ENCODE measurements at regions not wholly inside any gene's neighbourhood (a gene's known extent, or its start where the extent isn't known, plus 50 kb on each side); places are given as distances from the start of the nearest gene placed in this dataset.

DNA sequence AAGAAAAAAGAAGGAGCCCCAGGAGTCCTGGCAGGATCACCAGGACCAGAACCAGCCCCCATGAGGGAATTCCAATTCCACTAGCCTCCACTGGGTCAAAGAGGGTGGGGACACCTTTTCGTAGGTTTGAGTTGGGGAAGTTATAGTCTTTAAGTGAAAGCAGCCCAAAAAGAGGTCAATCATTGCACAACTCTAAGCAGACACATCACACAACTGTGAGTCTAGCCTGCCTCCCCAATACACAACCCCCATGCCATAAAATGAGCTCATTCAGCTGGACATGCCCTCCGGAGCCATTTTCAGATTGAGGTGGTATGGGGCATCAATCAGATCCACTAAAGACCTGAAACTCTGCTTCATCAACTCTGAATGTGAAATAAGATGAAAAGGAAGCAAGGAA lies 179.9 kb downstream of the NPHP4 start:
- DNase-seq (ENCODE audit: low spot score) = no peak

DNA sequence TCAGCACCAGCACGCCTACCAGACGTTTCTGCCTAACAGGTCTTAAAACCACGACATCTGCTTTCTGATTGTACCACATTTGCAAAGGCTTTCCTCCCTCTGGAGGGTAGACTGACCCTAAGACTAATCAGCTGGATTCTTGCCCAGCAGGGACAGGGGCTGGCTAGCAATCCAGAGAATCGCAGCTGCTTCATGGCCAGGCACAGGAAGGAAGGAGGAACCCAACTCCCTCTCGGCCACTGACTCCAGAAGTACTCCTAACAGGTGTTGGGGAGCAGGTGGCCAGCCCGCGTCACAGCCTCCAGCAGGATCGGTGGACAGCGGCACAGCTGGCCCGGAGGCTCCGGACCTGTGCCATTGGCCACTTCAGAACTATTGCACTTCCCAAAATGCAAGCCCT lies 180.8 kb downstream of the NPHP4 start:
- no peak for DNase-seq (ENCODE audit: low spot score)

DNA sequence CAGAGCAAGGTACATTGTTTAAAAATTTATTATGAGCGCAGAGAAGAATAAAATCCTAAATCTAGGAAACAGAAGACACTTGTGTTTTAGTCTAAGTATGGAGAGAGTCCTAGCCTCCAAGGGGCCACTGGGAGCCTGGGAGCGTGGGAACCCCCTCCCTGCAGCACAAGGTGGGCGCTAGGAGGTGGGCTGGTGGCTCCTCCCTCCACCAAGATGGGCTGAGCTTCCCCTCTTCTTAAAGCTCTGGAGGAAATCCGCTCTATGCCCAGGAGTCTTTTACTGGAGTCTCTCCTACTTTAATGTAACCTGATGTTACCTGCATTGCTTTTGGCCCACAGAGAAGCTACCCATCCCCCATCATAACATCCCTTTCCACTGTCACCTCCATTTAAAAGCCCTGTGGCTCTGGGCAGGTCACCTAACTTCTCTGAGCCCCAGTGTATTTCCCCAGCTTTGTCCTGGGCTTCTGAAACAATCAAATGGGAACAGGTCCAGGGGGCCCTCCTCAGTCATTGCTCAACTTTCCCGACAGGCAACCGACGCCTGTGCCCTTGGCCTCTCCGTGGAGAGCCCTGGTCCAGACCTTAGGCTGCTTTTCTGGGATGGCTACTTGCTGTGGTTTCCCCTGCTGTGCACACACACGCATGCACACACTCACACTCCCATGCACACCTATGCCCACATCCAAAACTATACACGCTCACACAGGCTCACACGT lies 181.5 kb downstream of the NPHP4 start:
- no peak for DNase-seq (ENCODE audit: low spot score)

DNA sequence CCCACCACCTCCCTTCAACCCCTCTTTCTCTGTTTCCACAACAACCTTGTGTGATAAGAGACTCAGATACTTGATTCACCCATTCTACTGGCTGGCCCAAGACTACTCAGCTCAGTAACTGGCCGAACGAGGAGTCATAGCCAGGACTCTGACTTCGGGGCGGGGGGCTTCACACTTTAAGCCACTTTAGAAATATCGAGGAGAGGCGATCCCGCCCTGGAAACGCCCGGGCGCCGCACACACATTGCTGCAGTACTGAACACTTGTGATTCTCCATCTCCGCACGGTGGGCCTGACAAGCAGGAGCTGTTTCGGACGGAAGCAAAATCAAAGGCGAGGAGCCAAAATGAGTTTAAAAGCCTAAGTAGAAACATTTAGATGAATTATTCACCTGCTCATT lies 182.1 kb downstream of the NPHP4 start:
- no peak for DNase-seq (ENCODE audit: low spot score)

DNA sequence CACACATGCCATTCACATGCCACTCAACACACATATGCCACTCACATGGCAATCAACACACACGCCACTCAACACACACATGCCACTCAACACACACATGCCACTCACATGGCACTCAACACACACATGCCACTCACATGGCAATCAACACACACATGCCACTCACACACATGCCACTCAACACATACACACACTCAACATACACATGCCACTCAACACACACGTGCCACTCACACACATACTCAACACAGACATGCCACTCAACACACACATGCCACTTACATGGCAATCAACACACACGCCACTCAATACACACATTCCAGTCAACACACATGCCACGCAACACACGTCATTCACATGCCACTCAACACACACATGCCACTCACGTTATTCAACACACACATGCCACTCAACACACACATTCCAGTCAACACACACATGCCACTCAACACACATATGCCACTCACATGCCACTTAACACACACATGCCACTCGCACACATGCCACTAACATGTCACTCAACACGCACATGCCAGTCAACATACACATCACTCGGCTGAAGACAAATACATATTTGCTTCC lies 182.9 kb downstream of the NPHP4 start:
- DNase-seq (ENCODE audit: low spot score) = no peak

DNA sequence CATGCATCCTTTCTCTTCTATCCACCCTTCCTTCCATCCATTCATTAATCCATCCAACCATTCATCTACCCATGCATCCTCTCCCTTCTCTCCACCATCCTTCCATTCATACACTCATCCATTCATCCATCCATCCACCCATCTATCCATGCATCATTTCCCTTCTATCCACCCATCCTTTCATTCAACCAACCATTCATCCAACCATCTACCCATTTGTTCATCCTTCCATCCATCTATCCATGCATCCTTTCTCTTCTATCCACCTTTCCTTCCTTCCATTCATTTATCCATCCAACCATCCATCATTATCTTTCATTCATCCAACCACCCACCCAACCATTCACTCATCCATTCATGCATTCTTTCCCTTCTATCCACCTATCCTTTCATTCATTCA lies 188.4 kb downstream of the NPHP4 start:
- DNase-seq (ENCODE audit: low spot score) = no peak

DNA sequence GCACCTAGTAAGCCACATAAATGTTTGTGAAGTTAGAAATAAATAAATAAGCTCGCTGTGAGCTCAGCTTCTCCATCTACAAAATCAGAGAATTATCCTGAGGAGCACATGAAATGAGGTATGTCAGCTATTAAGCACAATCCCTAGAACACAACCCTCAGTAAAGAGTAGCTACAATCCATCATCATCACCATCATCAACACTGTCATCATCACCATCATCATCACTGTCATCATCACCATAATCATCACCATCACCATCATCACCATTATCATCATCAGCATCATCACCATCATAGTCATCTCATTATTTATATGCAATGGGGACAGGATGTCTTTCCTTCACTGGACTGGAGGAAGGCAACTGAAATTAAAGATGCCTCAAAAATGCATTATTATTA lies 189.6 kb downstream of the NPHP4 start:
- DNase-seq (ENCODE audit: low spot score) = no peak

DNA sequence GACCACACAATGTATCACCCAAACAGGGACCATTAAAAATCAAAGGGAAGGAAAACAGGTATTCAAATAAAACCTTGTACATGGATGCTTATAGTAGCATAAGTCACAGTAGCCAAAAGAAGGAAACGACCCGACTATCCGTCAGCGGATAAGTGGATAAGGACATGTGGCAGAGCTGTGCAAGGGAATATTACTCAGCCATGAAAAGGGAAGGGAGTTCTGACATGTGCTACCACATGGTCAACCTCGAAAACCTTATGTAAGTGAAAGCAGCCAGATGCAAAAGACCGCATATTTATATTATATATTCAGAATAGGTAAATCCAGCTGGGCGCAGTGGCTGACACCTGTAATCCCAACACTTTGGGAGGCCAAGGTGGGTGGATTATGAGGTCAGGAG lies 193.3 kb downstream of the NPHP4 start:
- DNase-seq (ENCODE audit: low spot score) = no peak

DNA sequence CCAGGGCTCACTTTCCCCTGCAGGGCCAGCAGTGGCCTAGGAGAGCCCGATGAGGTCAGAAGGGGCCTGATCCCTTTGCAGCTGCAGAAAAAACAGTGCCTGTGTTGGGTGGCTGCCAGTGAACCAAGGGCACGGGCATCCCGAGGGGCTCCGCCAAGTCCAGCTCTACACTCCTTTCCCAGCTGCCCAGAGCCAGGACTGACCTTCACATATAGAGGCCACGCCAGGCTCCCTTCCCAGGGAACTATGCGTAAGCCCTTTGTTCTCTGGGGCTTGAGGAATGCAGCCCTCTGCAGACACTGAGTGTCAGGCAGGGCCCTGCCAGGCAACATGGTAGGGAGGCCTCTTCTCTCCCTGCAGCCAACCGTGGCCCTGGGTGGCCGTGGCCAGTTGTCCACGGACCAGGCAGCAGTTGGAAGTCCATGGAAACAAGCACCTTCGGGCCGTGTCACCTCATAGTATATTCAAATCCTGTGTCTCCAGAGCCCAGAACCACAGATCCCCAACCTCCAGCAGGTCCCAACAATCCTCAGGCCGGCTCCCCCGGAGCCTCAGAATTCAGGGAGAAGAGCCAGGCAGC lies 194.0 kb downstream of the NPHP4 start:
- no peak for DNase-seq (ENCODE audit: low spot score)

DNA sequence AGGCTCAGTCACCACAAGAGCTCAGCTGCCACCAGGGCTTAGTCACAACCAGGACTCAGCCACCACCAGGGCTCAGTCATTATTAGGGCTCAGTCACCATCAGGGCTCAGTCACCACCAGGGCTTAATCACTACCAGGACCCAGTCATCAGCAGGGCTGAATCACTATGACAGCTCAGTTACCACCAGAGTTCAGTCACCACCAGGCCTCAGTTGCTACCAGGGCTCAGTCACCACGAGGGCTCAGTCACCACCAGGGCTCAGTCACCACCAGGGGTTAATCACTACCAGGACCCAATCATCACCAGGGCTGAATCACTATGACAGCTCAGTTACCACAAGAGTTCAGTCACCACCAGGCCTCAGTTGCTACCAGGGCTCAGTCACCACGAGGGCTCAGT lies 196.2 kb downstream of the NPHP4 start:
- DNase-seq (ENCODE audit: low spot score) = no peak

DNA sequence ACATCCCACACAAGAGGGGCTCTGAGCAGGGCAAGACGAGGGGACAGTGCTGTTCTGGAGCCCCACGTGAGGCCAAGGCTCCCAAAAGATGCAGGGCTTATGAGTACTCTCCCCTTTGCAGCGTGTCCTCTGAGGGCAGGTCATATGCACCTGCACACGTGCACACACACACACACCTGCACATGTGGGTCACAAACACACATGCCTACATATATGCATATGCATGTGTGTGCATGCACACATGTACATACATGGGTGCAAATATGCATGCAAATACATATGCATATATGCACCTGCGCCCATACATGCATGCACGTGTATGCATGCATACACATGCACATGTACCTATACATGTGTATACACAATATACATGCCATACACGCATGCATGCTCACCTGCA lies 197.9 kb downstream of the NPHP4 start:
- DNase-seq (ENCODE audit: low spot score) = no peak

DNA sequence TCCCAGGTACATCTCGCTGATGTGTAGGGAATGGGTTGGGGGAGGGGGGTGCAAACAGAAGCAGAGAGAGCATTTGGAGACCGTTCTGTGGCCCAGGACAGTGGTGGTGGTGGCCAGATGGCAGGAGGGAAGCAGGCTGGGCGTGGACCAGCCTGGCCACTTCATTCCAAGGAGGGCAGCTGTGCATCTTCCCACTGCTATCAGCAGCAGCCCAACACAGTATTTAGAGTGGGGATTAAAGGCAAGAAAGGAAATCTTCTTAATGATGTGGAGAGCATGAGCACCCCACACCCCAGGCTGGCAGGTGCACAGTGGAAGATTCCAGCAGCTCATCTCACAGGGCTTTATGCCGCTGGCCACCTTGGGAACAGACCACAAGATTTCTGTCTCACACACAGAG lies 198.7 kb downstream of the NPHP4 start:
- DNase-seq (ENCODE audit: low spot score) = no peak

DNA sequence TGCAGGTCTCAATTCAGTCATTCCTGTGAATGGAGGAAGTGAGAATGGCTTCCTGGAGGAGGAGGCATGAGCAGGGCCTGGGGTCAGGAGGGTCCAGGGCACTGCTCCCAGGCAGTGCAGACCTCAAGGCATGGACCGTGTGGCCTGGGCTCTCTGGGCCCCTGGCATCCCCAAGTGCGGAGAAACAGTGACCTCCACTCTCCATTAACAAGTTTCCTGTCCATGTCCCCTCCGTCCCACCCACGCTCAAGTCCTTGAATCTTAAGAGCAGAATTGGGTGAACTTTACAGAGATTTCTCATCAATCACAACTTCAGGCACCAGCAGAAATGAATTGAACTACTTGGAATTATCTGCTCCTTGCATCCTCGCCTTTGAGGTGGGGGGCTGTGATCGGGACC lies 211.1 kb downstream of the NPHP4 start:
- no peak for DNase-seq (ENCODE audit: low spot score)

DNA sequence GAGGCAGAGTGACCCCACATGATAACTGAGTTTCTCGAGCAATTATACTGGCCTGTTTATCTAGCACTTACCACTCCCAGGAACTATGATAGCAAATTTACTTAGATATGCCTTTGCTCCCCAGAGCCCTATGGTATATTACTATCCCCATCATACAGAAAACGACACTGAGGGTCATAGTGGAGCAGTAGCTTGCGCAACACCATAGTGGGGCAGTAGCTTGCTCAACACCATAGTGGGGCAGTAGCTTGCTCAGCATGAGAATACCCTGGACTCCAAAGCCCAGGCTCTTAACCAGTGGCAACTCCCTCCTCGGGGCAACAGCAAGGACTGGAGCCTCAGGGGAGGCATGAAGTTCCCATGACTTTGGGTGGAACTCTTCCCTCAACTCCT lies 211.9 kb downstream of the NPHP4 start:
- no peak for DNase-seq (ENCODE audit: low spot score)

DNA sequence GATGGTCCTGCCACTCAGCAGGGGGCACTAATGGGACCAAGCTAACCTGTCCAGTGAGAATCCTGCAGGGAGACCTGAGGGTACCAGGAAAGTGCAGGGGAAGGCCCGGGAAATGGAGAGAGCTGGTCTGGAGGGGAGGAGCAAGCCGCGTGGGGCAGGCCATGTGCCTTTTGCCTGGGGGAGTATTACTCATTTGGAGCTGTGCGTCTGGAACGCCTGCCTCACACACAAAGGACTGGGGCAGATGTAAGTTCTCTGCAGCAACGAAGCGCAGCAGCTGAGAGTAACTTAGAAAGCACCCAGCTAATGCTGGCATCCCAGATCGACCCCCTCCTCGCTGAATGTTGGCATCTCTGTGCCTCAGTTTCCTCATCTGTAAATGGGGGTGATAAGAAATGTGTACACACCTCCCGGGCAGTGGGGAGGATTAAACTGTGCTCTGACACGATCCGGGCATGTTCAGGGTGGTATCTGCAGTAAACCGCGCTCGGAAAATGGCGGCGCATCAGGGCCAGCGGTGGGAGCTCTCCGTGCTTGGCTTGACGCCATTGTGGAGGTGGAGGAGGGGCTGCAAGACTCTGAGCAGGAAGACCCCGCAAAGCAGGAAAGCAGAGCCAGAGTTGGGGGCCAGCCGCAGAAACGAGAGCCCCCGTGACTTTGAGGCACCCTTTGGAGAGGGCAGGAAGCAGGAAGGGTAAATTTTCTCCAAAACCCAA lies 212.5 kb downstream of the NPHP4 start:
- no peak for DNase-seq (ENCODE audit: low spot score)

DNA sequence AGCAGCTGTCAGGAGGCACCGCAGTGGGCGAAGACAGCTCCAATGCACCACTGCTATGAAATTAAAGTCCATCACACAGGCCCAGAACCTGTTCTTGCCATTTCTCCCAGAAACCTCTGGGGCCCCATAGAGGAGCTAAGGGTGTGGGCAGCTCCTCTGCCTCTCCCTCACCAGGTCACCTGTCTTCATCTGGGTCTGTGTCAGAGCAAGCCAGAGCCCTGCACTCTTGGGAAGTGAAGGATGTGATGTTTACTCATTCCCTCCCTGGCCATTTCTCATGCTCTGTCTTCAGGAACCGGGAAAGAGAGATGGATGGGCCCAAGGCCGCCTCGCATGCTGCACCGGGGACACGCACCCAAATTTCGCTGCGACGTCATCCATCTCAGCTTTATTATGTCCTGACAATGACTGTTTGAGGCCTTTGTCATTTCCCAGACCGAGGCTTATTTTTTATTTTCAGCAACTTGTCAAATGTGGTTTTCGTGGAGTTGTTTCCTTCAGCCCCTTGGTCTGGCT lies 216.1 kb downstream of the NPHP4 start:
- DNase-seq (ENCODE audit: low spot score) = no peak

DNA sequence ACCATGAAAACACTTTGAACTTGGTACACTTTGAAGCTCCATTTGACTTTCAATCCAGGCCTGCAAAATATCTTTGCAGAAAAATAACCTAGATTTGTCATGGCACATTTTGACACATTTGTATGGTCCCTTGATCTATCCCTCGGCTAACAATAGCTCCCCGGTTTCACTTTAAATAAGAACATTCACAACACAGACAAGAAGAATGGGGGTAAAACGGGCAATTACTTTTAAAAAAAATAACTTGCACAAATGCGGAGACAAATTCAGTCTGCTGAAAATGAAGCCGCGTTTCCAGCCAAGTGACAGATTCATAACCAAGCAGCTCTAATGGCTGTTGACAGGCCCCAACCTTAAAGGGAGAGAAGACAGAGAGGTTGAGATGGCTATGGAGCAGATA lies 218.2 kb downstream of the NPHP4 start:
- no peak for DNase-seq (ENCODE audit: low spot score)

DNA sequence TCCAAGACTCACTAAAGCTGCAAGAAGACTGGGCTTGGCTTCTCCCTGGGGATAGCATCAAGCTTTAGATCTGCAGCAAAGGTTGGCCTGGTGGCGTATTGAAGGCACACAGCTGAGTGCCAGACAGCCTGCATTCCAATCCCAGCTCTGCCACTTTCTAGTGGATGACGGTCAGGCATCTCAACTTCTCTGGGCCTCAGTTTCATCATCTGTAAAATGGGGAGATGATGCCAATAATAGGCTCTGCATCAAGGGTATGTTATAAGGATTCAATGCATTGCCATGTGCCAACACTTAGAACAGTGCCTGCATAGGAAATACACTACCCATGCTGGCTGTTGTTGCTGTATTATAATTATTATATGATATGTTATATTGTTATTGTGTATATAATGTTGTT lies 220.4 kb downstream of the NPHP4 start:
- DNase-seq (ENCODE audit: low spot score) = no peak

DNA sequence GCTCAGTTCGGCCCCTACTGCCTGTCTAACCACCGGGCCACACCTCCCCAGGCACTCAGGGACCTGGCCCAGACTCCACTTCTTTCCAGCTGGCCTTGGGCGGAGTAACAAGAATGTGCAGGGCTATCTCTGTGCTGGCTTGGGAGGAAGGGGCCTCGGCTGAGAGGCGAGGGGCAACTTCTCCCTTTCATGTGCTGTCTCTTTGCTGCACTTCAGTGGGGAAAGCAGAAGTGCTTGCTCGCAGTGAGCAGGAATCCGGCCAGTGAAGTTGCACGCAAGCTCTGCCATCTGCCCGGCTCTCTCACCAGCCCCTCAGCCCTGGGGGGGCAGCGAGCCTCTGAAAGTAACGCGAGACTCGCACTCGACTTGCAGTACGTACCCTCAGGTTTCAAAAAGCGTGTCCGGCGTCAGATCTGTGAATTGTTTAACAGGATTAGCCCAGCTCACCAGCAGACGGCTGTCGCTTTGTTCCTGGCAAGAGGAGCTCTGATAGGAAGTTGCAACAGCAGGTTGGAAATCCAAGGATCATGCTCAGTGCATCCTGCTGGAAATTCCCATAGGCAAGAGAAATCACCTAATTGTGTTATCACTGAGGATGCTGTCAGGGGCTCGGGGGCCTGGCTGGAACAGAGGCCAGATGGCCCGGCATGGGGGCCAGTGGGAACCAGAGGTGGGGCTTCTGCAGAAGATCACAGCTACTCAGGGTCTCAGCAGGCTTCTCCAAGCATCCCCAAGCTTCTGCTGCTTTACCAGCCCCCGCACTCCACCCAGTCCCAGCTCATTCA lies 221.1 kb downstream of the NPHP4 start:
- no peak for DNase-seq (ENCODE audit: low spot score)

DNA sequence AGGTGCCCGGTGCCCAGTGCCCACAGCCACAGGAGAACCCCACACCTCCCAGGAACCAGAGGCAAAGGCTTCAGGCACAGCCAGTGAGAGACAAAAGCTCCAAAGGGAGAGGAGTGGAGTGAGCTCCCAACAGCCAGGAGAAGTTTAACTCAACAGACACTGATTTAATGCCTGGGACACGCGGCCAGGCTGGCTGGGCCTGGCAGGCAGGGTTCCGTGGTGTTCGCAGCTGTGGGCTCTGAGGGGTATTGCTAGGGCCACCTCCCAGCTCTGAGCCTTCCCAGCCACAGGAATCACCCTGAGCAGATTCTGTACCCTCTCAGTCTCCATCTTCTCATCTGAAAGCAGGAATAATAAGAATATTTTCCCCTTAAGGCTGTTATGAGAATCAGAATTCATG lies 222.5 kb downstream of the NPHP4 start:
- DNase-seq (ENCODE audit: low spot score) = no peak

DNA sequence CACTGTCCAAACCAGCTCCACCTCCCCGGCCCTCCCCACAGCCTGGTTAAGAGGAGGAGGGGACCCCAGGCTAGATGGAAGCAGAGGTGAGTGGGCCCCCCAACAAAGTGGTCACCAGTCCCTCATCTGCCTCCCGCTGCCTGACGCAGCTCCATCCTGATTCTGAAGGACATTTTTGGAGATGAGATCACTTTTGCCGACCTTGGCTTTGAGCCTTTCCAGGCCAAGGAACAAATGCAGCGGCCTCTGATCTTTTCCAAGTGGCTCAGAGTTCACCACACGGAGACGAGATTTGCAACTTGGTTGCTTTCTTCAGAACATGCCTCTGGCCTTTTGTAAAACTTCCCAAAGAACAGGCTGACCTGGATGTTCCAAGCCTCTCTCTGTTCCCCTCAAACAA lies 223.1 kb downstream of the NPHP4 start:
- DNase-seq (ENCODE audit: low spot score) = no peak

DNA sequence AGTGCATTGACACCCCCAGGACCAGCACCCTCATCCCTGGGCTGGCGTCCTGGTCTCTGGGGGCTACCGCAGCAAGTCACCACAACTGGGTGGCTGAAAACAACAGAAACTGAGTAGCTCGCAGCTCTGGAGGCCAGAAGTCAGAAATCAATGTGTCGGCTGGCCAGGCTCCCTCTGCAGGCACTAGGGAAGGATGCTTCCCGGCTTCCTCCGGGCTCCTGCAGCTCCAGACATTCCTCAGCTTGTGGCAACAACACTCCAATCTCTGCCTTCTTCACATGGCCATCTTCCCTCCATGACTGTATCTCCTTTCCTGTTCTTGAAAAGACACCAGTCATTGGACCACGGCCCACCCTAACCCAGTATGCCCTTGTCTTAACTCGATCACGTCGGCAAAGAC lies 224.2 kb downstream of the NPHP4 start:
- no peak for DNase-seq (ENCODE audit: low spot score)

All from kidney capillary endothelial cell (primary cell).